Gastrocnemius medialis (tissue), 4 donors: ENCODE measurements at regions not wholly inside any gene's neighbourhood (a gene's known extent, or its start where the extent isn't known, plus 50 kb on each side); places are given as distances from the start of the nearest gene placed in this dataset.

Source experiments
- ATAC-seq, 2 donors: fragments of 150-250 bp; one replicate each; pipeline ENCODE4 v1.9.1; 2016
- DNase-seq, 2 donors: peaks; one replicate each; pipeline ENCODE4 v3.0.0-alpha.2; 2019
- H3K27ac ChIP-seq, 4 donors: fragments of 200-600 bp; sonication (generic); 1 replicate in 1 of 4; 2 replicates in 3 of 4; pipeline ENCODE4 v1.5.1; 2016 to 2018; ENCODE audit warnings: mild to moderate bottlenecking in 2 of 4, moderate library complexity in 1 of 4
- H3K27me3 ChIP-seq, 3 donors: fragments of 200-600 bp; sonication (generic) in 2 of 3; 1 replicate in 1 of 3; 2 replicates in 2 of 3; pipeline versions ENCODE4 v1.5.1 to v1.6.0; 2016 to 2019; ENCODE audit warnings: mild to moderate bottlenecking in 1 of 3, moderate library complexity in 1 of 3
- H3K36me3 ChIP-seq, 2 donors: fragments of 200-600 bp; sonication (generic) in 1 of 2; one replicate each; pipeline ENCODE4 v1.5.1; 2017 to 2018
- H3K4me1 ChIP-seq, 2 donors: fragments of 200-600 bp; sonication (generic) in 1 of 2; one replicate each; pipeline ENCODE4 v1.5.1; 2016 to 2017; ENCODE audit warnings: mild to moderate bottlenecking in 2 of 2
- H3K4me3 ChIP-seq, 4 donors: fragments of 200-600 bp; sonication (generic) in 3 of 4; 1 replicate in 1 of 4; 2 replicates in 3 of 4; pipeline ENCODE4 v1.5.1; 2016 to 2019; ENCODE audit warnings: mild to moderate bottlenecking in 2 of 4
- H3K9me3 ChIP-seq, 3 donors: fragments of 200-600 bp; sonication (generic) in 2 of 3; 1 replicate in 1 of 3; 2 replicates in 2 of 3; pipeline ENCODE4 v1.5.1; 2016 to 2019
- CTCF ChIP-seq, 5 experiments: fragments of 450-650 bp in 3 of 5; fragments of 200-600 bp in 2 of 5; sonication (generic) in 2 of 5; IDR thresholded peaks in 4 of 5; conservative IDR thresholded peaks in 1 of 5; 1 replicate in 4 of 5; 2 replicates in 1 of 5; pipeline ENCODE4 v1.5.1; 2016 to 2019; ENCODE audit warnings: antibody characterized with exemption in 5 of 5, mild to moderate bottlenecking in 3 of 5, moderate library complexity in 3 of 5
- POLR2A ChIP-seq, 2 donors: fragments of 450-650 bp; IDR thresholded peaks; one replicate each; pipeline ENCODE4 v1.6.1; 2017; ENCODE audit warnings: antibody characterized with exemption in 2 of 2, mild to moderate bottlenecking in 2 of 2, moderate library complexity in 2 of 2
- in situ Hi-C, 4 donors: fragments of 200-750 bp; cut with MboI; loops; one replicate each; pipeline versions ENCODE4 v1.15.0 to v1.8.0; 2017; ENCODE audit warnings: low sequenced_read_pairs in 4 of 4
- intact Hi-C: fragments of 100-400 bp; cut with DNase I; formaldehyde crosslinking; loops from one replicate; pipeline ENCODE4 v1.15.1; 2023; ENCODE audit warnings: low total_unique reads

GRCh38 chr14:84125676-84126075 lies 1404.3 kb upstream of the FLRT2 start:
- in situ Hi-C loops: no loop called here
- TF ChIP-seq POLR2A (IDR thresholded peaks at IDR 0.05) (no peak), CTCF (IDR thresholded peaks at IDR 0.05 in 4 of 5, conservative IDR thresholded peaks at IDR 0.05 in 1 of 5) (no peak)
- intact Hi-C loops: no loop called here

GRCh38 chr14:84127495-84127894 lies 1402.4 kb upstream of the FLRT2 start:
- in situ Hi-C loops (no loop called here), intact Hi-C loops (no loop called here)
- no peak for ATAC-seq
- Histone ChIP-seq H3K4me1 (no peaks in the 10 kb centered on the region), H3K9me3 (no peaks in the 10 kb centered on the region), H3K36me3 (no peaks in the 10 kb centered on the region), H3K27me3 (no peaks in the 10 kb centered on the region), H3K4me3 (no peak overlapping the region), H3K27ac (no peak overlapping the region)
- TF ChIP-seq CTCF (IDR thresholded peaks at IDR 0.05 in 4 of 5, conservative IDR thresholded peaks at IDR 0.05 in 1 of 5) (no peak), POLR2A (IDR thresholded peaks at IDR 0.05) (no peak)
- DNase-seq: no peak

More at GRCh38 chr14:84125676-84126075, 1404.3 kb upstream of the FLRT2 start:
- no peaks in the 10 kb centered on the region for H3K36me3 ChIP-seq
- DNase-seq (no peak), ATAC-seq (no peak)
- H3K9me3 ChIP-seq: no peaks in the 10 kb centered on the region
- no peaks in the 10 kb centered on the region for H3K4me1 ChIP-seq
- no peak overlapping the region for H3K4me3 ChIP-seq
- H3K27ac ChIP-seq: no peak overlapping the region
- no peaks in the 10 kb centered on the region for H3K27me3 ChIP-seq

GRCh38 chr14:84128050-84128449 lies 1401.9 kb upstream of the FLRT2 start:
- intact Hi-C loops: no loop called here
- Histone ChIP-seq H3K36me3 (no peaks in the 10 kb centered on the region), H3K27me3 (no peaks in the 10 kb centered on the region), H3K9me3 (no peaks in the 10 kb centered on the region), H3K4me3 (no peak overlapping the region), H3K27ac (no peak overlapping the region), H3K4me1 (no peaks in the 10 kb centered on the region)
- in situ Hi-C loops: no loop called here
- no peak for DNase-seq
- ATAC-seq: no peak
- TF ChIP-seq POLR2A (IDR thresholded peaks at IDR 0.05) (no peak), CTCF (IDR thresholded peaks at IDR 0.05 in 4 of 5, conservative IDR thresholded peaks at IDR 0.05 in 1 of 5) (no peak)

- intact Hi-C loops (no loop called here), in situ Hi-C loops (no loop called here)
- no peaks in the 10 kb centered on the region for H3K36me3 ChIP-seq
- no peaks in the 10 kb centered on the region for H3K4me1 ChIP-seq
- TF ChIP-seq CTCF (IDR thresholded peaks at IDR 0.05 in 4 of 5, conservative IDR thresholded peaks at IDR 0.05 in 1 of 5): no peak
- no peak for TF ChIP-seq POLR2A (IDR thresholded peaks at IDR 0.05)
- H3K27ac ChIP-seq: no peak overlapping the region
- H3K4me3 ChIP-seq: no peak overlapping the region
- DNase-seq (no peak), ATAC-seq (no peak)
- H3K9me3 ChIP-seq: no peaks in the 10 kb centered on the region
- H3K27me3 ChIP-seq: no peaks in the 10 kb centered on the region
Measured at GRCh38 chr14:84129007-84129406, 1400.9 kb upstream of the FLRT2 start.

GRCh38 chr14:84129941-84130340 lies 1400.0 kb upstream of the FLRT2 start:
- intact Hi-C loops (no loop called here), in situ Hi-C loops (no loop called here)
- no peaks in the 10 kb centered on the region for H3K36me3 ChIP-seq
- no peak overlapping the region for H3K27ac ChIP-seq
- ATAC-seq (no peak), DNase-seq (no peak)
- H3K4me3 ChIP-seq: no peak overlapping the region
- no peak for TF ChIP-seq CTCF (IDR thresholded peaks at IDR 0.05 in 4 of 5, conservative IDR thresholded peaks at IDR 0.05 in 1 of 5)
- TF ChIP-seq POLR2A (IDR thresholded peaks at IDR 0.05): no peak
- no peaks in the 10 kb centered on the region for H3K4me1 ChIP-seq
- no peaks in the 10 kb centered on the region for H3K9me3 ChIP-seq
- H3K27me3 ChIP-seq: no peaks in the 10 kb centered on the region
